GM18861 (cell line): ENCODE measurements at regions not wholly inside any gene's neighbourhood (a gene's known extent, or its start where the extent isn't known, plus 50 kb on each side); places are given as distances from the start of the nearest gene placed in this dataset.
"Not testable (repeated sequence)": the region's sequence is repeated elsewhere in the genome, so short reads cannot be mapped to it uniquely, and the experiment has no call there.

ENCODE experiments used
- ATAC-seq: cut with Tn5 transposase; IDR thresholded peaks from one replicate; pipeline ENCODE4 v1.9.1; 2021; ENCODE audit not compliant: unreplicated experiment

DNA sequence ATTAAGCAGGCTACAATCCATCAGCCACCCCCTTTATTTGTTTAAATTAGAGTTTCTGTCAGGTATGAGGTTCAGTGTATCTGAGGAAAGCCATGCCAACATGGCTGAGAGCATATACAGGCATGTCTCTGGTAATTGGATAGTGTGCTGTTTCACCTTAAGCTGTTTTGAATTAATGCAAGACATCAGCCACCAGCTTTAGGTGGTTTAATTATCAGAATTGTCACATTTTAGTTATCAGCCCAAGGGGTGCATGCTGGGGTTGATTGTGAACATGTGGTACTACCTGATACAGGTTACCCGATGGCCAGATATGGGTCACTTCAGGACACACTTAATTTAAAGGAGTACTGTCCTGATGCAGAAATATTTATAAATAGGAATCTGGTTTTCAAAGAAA is 353.2 kb upstream of the TENM3 start:
- no peak for ATAC-seq

DNA sequence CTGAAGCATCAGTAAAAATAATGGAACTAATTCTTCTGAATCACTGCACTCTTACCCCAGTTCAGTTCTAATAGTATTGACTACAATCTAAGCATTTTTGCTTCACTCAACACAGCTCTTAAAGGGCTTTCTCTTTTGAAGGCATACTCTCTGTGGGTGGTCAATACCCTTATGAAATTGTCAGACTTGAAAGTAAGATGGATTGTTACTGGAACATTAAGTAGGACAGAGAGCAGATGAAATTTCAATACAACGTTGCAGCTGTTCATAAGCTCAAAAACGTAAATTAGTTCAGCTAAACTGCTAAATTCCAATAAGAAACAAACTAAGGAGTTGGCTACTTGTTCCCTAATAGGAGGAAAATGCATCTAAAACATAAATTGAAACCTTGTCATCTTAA is 352.3 kb upstream of the TENM3 start:
- no peak for ATAC-seq

DNA sequence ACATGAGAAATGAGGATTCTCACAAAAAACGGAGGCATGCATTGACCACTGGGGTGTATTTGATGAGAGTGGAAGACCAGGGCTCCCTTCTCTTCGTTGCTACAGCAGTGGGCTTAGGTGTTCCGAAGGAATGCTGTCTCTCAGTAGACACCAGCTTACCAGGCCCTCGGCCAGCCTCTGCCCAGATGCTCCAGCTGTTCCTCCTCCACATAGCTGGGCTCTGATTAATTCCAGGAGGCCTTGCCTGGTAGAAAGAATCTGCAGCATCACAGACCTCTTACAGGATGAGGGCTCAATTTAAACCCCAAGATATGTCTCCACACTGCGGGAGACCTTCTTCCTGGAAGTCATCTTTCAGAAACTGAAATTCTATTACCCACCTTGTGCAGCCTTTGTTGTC is 346.6 kb upstream of the TENM3 start:
- no peak for ATAC-seq

DNA sequence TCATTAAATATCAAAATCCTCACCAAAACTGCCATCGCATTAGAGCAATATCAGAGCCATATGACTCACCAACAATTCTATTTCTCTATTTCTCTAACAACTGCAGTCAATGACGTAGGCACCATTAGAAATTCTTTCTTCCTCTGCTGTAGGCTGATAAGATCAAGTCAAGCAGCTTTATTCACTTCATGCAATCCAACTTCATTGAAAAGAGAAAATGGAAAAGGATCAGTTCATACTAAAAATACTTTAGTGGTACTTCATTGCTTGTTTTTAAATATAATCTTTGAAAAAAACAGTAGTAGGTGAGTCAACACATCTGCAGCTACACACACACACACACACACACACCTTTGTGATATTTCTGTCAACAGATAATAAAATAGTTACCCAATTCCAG is 345.3 kb upstream of the TENM3 start:
- no peak for ATAC-seq

DNA sequence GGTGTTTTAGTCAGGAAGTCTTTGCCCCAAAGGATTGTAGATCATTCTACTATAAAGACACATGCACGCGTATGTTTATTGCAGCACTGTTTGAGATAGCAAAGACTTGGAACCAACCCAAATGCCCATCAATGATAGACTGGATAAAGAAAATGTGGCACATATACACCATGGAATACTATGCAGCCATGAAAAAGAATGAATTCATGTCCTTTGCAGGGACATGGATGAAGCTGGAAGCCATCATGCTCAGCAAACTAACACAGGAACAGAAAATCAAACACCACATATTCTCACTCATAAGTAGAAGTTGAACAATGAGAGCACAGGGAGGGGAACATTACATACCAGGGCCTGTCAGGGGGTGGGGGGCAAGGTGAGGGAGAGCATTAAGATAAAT is 340.8 kb upstream of the TENM3 start:
- not testable (repeated sequence) for ATAC-seq

DNA sequence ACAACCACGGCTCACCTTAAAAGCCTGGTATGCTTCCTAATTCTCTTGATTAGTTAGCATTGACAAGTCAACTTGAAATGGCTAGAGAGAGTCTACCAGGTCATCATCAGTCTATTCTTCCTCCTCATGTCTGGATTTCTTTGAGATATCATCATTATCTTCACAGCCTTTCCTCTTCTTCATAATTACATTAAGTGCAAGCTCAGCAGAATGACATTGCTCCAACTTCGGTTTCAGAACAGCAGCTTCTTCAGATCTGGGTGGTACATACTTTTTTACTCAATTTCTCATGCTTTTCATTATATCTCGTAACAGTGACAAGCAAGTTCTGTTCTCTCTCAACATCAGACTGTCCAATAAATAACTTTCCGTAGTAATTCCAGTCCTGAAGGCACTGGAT is 337.5 kb upstream of the TENM3 start:
- ATAC-seq: no peak

DNA sequence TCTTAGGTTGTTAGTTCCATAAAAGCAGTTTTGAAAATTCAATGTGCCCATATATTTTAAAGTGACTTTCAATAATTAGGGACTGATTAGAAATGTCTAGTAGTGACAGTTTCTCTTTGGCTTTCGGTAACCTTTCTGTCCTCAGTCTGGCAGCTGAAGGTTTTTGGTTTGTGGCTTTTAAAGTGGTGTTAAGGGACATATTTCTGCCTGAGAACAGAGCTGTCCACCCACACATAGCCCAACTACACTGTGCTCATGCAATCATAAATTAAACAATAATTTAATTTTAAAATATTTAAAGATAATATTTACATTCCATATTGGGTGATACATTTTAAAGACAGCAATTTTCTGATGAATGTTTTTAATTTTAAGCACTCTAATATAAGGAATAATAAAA is 335.0 kb upstream of the TENM3 start:
- no peak for ATAC-seq

DNA sequence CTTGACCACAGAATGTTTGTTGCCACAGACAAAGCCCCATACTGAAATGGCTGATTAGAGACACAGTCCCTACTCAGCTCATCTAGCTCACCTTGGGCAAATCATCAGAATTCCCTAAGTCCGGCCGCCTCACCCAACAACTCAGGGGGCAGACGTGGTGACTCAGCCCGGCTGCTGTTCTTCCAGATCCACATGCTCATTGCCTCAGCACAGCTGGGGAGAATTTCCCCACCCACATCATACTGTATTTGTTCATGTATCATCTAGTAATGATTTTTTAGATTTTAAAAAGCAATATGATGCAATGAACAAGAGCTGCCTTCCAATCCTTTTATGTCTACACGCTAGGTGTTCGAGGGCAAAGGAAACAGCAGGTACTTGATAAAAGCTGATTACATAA is 333.8 kb upstream of the TENM3 start:
- ATAC-seq: no peak

DNA sequence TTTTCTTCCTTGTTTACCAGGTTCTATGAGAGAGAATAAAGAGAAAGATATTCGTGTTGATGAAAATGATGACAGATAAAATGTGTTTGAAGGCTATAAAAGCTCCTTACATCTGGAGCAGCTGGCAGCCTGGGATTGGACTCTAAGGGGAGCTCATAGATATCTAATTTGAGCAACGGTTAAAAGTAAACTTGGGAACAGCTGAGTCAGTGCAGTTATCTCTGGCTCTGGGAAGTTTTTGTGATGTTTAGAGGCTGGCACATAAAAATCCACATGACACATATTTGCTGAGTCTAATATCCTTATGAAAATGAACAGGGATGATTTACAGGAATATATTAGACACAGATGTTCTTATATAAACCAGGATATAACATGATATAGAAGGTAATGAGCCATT is 331.8 kb upstream of the TENM3 start:
- no peak for ATAC-seq

DNA sequence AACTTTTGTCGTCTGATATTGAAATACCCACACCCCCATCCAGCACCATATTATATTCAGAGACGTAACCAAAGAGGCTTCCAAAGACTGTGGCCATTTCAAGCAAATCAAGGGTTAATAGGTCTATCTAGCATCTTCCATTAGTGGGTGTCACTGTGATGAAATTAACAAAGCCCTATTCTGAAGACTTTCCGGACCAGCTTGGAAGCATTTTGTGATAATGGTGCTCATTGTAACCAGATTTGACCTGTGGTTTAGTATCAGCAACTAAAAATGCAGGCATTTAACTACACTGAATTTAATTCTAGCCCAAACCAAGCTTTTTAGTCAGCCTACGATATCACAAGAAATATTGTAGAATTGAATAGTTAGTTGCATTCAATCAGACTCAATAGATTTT is 309.7 kb upstream of the TENM3 start:
- ATAC-seq: no peak

DNA sequence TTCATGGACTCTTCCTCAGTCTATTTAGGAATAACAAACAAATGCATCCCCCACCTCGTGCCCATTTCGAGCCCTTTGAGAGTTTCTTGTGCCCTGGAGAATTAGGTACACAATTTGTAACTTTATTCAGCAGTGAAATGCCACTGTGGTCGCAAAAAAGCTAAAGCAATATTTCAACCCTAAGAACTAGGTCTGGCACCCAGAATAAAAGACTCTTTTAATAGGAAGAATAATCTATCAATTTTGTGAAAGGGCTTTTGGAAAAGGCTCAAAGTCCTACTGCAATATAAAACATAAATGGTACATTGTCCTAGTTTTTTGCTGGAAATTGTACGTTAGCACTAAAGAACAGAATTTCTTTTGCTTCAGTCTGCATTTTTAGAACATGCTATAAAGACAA is 304.6 kb upstream of the TENM3 start:
- ATAC-seq: no peak

DNA sequence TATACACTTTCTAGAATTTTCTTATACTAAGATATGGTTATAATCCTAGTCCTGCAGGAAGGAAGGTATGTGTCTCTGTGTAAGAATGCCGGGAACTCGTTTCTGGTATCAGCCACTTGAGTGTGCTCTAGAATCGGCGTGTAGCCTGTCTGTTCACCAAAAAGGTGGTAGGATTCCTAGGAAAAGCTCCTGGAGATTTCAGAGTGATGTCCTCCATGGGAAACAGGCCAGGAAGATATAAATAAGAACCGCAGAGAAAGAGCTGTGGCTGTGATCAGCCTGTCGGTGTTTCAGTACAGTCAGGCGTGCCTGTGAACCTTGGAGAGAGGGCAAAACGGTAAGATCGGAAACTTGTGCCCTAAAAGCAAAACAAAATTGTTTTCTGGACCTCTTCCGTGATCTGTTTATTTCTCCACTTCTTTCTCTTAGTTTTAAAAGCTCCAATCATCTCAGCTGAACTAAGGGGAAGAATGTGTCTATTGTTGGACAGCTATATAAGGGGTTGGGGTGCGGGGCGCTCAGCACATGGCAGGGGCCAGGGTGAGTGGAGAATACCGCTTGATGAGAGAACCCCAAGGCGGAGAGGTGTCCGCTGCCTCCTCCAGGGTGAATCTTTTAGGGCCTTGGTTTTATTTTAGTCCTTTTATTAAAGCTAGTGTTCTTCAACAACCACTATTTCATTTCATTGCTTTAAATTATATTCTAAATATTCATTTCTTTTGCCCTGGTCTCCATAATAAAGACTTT is 303.8 kb upstream of the TENM3 start:
- ATAC-seq: no peak

DNA sequence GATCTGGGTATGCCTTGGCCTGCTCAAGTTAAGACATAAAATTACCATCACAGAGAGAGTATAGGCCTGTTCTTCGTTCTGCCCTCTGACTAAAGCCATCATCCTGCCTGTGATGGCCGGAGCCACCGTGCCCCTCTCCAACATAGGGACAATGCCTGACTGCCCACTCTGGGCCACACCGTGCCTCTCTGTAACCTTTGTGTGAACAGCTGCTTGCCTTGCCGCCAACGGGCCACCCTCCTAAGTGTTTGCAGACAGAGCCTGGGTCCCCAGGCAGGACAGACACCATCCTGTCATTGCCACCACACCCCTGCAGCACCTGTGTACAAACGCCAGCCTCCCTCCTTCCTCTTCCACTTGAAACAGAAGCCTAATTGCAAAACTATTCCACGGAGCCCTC is 298.7 kb upstream of the TENM3 start:
- no peak for ATAC-seq

DNA sequence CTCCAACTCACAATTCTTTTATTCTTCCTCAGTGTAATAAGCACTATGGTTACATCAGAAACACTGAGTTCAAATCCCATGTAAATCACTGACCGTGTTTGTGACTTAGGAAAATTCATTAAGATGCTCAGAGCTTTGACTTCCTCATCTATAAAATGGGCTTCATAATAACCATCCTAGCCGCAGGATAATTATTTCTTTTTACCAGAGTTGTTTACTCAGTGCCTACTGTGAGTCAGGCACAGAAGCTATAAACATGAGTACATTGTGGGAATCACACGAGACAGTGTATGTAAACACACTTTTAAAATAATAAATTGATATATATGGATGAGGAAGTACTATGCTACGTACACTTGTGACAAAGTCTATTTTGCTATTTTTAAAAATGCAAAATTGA is 296.3 kb upstream of the TENM3 start:
- no peak for ATAC-seq

DNA sequence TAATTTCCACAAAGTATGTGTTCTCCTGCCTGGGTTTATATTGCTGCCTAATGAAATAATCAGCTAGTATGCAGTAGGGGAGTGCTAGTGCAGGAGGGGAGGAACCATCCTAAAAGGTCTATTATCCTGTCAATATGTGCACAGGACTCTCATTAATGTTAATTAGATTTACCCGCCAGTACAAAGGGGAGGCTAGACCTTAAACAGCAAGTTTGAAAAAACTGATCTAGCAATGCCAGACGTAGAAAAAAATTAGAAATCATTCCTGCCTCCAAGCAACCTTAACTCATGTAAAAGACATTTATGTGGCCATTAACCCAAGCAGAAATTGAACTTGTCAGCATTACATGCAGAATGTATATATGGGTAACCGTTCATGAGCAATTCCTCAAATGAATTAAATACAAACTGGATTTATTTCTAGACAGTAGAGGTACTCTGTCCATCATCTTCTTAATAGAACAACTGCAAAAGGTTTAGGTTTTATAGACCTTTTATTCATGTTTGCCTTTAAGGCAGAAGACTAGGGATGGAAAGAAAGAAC is 294.3 kb upstream of the TENM3 start:
- ATAC-seq: no peak

DNA sequence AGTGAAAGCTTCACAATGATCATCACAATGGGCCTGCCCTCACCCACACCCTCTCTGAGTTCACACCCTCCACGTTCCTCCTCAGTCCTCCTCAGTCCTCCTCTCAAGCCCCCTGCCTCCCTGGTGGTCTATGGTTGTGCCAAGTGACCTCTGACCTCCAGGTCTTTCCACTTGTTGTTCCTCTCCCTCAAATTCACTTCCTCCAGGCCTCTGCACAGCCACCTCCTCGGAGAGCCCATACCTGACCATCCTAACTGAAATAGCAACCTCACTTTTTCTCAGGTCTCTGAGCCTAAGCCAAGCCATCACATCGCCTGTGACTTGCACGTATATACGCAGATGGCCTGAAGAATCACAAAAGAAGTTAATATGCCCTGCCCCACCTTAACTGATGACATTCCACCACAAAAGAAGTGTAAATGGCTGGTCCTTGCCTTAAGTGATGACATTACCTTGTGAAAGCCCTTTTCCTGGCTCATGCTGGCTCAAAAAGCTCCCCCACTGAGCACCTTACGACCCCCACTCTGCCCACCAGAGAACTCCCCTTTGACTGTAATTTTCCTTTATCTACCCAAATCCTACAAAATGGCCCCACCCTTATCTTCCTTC is 293.4 kb upstream of the TENM3 start:
- no peak for ATAC-seq

DNA sequence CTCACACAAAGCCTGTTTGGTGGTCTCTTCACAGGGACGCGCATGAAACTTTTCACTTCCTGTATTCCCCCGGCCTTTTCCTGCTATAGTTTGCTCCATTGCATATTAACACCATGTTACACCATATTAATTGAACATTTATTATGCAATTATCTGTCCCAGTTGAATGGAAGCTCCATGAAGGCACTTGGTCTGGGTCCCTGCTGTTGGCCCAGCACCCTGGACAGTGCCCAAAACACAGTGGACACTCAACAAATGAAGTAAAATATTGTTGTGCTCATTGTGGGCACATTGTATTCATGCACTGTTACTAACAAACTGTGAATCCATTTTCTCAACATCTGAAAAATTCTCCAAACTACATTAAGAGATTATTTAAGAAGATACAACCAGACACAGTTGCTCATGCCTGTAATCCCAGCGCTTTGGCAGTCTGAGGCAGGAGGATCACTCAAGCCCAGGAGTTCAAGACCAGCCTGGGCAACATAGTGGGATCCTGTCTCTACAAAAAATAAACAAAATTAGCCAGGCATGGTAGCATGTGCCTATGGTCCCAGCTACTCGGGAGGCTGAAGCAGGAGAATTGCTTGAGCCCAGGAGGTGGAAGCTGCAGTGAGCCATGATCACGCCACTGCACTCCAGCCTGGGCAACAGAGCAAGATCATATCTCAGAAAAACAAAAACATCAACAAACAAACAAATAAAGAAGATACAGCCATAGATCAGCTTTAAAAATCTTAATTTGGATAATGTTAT is 292.7 kb upstream of the TENM3 start:
- no peak for ATAC-seq

DNA sequence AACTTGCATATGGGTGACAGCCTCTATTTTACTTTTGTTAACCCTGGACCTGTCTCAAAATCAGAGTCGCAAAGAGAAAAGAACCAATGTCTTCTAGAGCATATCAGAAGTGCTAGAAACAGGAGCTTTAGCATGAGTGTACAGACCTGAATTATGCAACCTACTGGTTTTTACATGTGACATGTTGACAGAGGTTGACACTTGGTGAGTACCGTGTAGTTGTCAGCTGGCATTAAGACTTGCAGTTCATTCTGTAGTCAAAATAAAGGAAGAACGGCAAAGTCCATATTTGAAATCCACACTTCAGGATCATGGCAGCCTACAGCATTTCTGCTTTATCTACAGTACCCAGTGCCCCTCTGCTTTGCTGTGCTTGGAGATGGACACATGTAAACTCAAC is 291.9 kb upstream of the TENM3 start:
- ATAC-seq: no peak

DNA sequence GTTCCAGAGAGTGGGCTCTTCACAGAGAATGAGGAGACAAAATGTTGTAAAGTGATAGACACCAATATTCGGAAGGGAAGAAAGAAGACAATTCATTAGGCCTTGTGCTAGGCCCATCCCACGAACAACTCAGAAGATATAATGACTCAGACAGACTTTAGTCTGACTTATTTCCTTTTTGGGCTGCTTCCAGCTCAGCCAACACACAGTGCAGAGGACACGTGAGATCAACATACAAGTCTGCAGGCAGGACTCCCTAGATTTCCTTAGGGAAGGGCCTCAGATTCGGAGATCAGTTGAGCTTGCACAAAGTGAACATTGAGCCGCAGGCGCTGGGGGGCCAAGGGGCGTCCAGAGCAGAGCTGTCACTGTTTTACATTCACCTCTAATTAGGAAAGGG is 290.7 kb upstream of the TENM3 start:
- no peak for ATAC-seq

DNA sequence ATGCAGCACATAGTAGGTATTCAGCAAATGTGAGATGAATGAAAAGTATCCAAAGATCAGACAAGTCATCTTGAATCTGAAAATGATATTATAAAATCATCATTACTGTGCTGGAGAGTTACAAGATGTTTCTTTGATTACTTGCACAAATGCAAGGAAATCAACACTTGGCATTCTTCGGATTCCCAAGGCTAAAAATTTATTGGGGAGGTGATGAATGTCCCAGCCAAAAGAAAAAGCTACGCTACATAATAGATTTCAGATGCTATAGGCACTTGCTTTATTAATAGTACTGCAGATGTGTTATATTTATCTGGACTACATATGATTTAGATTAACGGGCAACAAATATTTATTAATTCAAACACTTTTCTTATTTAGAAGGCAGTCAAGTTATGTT is 286.7 kb upstream of the TENM3 start:
- ATAC-seq: no peak

DNA sequence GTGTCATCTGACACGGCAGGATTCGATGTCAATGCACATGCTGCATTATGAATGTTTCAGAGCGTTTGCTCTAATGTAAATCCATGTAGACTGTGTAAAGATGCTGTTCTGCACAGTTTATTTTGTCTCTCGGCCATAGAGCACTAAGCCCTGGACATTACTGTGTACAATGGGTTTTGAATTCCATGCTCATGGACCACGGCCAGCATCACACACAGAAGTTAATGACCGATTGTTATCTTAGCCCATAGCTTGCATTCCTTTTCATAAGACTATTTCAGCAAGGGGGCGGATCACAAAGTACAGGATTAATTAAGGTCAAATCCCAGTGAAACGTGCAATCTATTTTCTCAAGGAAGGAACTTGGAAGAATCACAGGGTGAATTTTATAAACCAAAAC is 286.1 kb upstream of the TENM3 start:
- no peak for ATAC-seq

DNA sequence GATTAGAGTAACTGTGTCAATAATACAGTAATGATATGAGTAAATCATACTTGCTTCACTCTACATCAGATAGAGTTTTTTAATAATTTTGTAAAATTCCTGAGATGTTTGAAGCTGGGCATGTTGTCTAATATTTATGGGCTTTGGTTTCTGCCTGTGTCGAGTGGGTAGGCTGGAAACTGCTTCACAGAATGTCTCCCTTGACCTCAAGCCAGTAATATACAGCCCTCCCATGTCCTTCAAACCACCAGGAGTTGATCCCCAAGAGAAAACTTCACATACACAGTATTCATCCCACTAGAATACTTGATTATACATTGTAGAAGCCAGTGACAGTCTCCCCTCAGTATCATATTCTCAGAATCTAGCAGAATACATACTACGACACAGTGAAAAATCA is 284.8 kb upstream of the TENM3 start:
- no peak for ATAC-seq
